ENCODE measurements at regions not wholly inside any gene's neighbourhood (a gene's known extent, or its start where the extent isn't known, plus 50 kb on each side); places are given as distances from the start of the nearest gene placed in this dataset.

DNA sequence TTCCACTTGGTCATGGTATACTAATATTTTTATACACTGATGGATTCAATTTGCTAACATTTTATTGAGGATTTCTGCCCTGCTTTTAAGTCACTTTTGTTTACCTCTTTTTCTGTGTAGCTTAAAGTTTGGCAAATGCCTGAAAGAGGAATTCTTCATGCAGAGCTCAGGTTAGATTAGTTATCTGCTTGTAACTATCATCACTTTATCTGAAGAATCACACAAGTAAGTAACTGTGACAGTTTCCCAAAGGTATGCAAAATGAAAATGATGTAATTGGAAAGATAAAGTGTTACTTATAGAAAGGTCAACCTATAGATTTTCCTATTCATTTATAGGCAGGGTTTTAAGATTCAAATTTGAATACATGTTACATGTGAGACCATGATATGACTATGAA is 188.8 kb upstream of the ACTBL2 start:
- TF ChIP-seq, protein P1, sequence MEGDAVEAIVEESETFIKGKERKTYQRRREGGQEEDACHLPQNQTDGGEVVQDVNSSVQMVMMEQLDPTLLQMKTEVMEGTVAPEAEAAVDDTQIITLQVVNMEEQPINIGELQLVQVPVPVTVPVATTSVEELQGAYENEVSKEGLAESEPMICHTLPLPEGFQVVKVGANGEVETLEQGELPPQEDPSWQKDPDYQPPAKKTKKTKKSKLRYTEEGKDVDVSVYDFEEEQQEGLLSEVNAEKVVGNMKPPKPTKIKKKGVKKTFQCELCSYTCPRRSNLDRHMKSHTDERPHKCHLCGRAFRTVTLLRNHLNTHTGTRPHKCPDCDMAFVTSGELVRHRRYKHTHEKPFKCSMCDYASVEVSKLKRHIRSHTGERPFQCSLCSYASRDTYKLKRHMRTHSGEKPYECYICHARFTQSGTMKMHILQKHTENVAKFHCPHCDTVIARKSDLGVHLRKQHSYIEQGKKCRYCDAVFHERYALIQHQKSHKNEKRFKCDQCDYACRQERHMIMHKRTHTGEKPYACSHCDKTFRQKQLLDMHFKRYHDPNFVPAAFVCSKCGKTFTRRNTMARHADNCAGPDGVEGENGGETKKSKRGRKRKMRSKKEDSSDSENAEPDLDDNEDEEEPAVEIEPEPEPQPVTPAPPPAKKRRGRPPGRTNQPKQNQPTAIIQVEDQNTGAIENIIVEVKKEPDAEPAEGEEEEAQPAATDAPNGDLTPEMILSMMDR (conservative IDR thresholded peaks at IDR 0.05): no peak
- no peak for TF ChIP-seq ZFX (IDR thresholded peaks at IDR 0.05)
